ENCODE measurements at regions not wholly inside any gene's neighbourhood (a gene's known extent, or its start where the extent isn't known, plus 50 kb on each side); places are given as distances from the start of the nearest gene placed in this dataset.
A peak's percentile ranks its signal among the peaks of the same experiment; 100 is the strongest.

DNA sequence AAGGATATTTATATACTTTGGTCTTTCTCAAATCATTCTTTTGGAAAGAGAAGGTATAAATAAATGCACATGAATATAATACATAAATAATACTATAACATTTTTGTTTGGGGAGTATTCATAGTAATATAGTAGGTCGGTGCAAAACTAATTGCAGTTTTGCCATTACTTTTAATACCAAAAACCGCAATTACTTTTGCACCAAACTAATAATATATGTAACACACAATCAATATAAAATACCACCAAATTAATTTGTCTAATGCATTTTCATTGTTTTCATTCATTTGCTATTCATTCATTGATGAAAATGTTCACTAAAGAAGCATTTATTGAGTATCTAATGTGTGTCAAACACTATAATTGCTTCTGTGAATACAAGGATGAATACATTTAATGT is 219.0 kb downstream of the RWDD3 start:
- no peaks in the 10 kb centered on the region for H3K36me3 ChIP-seq (ENCODE audit: control insufficient read depth, insufficient read depth, low read length)
- no peaks in the 10 kb centered on the region for H3K4me1 ChIP-seq (ENCODE audit: control insufficient read depth, insufficient read depth, low read length)
- no peaks in the 10 kb centered on the region for H3K27me3 ChIP-seq (ENCODE audit: control insufficient read depth, insufficient read depth, low read length)
- H3K9ac ChIP-seq (ENCODE audit: low read depth, low read length), result no peak overlapping the region
- no peaks in the 10 kb centered on the region for H3K9me3 ChIP-seq (ENCODE audit: control insufficient read depth, insufficient read depth, low read length)
- H3K4me3 ChIP-seq (ENCODE audit: low read depth, low read length), result no peak overlapping the region
- H3K27ac ChIP-seq (ENCODE audit: low read depth, low read length), result no peak overlapping the region

DNA sequence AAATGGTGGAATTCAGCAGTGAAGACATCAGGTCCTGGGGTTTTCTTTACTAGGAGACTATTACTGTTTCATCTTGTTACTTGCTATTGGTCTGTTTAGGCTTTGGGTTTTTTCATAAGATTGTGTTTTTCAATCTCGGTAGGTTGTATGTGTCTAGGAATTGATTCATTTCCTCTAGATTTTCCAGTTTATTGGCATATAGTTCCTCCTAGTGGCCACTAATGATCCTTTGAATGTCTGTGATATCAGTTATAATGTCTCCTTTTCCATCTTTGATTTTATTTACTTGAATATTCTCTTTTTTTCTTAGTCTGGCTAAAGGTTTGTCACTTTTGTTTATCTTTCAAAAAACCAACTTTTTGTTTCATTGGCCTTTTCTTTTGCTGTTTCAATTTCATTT is 233.0 kb downstream of the RWDD3 start:
- Histone ChIP-seq H3K36me3 (ENCODE audit: control insufficient read depth, insufficient read depth, low read length) (no peaks in the 10 kb centered on the region), H3K4me3 (ENCODE audit: low read depth, low read length) (no peak overlapping the region), H3K4me1 (ENCODE audit: control insufficient read depth, insufficient read depth, low read length) (no peaks in the 10 kb centered on the region), H3K27ac (ENCODE audit: low read depth, low read length) (no peak overlapping the region), H3K9ac (ENCODE audit: low read depth, low read length) (no peak overlapping the region), H3K27me3 (ENCODE audit: control insufficient read depth, insufficient read depth, low read length) (no peaks in the 10 kb centered on the region), H3K9me3 (ENCODE audit: control insufficient read depth, insufficient read depth, low read length) (peaks cover 6% of the 10 kb centered on the region)

DNA sequence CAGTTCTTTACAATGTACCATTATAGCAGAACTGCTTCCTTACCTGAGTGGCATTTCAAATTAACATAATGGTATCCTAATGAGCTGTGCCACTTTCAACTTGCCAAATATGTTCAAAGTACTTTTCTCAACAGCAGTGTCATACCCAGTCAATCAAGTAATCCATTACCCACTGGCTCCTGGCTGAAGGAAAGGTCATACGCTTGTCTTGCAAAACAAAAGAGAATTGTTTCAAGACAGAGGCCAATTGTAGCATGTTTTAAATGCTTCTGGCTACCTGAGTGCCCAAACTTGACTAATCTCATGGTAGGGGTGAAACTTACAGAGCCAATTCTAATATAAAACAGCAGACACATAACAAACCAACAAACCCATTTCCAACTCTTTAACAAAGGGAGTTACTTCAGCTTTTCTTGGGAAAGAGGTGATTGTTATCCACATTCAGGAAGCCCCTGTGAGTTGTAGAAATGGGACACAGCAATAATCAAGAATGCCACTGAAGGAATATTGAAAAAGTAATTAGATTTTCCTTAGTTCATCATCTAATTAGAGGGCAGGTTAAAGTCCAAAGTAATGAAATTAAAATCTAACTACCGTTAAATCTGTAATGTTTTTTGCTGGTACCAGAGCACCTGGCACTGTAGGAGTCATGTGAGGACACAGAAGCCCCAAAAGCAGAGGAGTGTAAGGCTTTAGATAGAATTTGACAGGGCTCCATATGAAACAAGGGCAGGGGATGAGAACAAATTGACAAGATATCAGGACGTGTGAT is 241.9 kb downstream of the RWDD3 start:
- H3K9ac ChIP-seq (ENCODE audit: low read depth, low read length), result no peak overlapping the region
- peaks cover 7% of the 10 kb centered on the region for H3K9me3 ChIP-seq (ENCODE audit: control insufficient read depth, insufficient read depth, low read length)
- H3K36me3 ChIP-seq (ENCODE audit: control insufficient read depth, insufficient read depth, low read length), result no peaks in the 10 kb centered on the region
- H3K4me1 ChIP-seq (ENCODE audit: control insufficient read depth, insufficient read depth, low read length), result no peaks in the 10 kb centered on the region
- no peak overlapping the region for H3K27ac ChIP-seq (ENCODE audit: low read depth, low read length)
- H3K4me3 ChIP-seq (ENCODE audit: low read depth, low read length), result no peak overlapping the region
- no peaks in the 10 kb centered on the region for H3K27me3 ChIP-seq (ENCODE audit: control insufficient read depth, insufficient read depth, low read length)

DNA sequence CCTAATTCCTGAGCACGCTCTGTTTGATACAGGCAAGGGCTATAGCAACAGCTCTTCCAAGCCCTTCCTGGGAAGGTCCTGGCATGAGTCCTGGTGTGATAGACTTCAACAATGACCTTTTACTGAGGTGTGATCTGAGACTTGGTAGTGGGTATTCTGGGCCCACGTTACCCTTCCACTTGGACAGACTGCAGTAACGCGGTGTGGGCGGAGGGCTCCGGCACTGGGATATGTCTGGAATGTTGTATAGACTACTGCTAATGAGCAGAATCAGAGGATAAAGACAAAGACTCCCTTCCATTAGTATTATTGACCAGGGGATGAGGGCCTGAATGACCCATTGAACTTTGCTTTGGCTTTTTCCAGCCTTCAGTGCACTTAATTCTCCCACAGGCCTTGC is 262.3 kb downstream of the RWDD3 start:
- H3K9ac ChIP-seq (ENCODE audit: low read depth, low read length), result no peak overlapping the region
- H3K4me1 ChIP-seq (ENCODE audit: control insufficient read depth, insufficient read depth, low read length), result peaks cover 8% of the 10 kb centered on the region; the same call in 1 of the 2 replicates

DNA sequence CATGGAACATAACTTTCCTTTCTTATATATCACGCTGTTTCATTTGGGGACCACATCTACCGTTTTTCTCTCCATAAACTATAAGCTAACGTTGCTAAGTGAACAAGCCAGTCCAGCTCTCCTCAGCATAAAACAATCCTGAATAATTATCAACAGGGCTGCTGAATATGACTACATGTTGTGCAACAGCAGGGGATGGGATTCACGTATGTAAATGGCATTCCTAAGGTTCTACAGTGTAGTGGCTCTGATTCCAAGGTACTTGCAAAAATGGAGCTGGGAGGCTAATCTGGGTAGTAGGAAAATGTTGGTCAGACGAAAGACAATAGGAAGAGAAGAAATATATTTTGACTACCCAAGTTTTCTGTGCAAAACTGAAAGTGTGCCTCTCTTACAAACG is 262.8 kb downstream of the RWDD3 start:
- Histone ChIP-seq H3K27me3 (ENCODE audit: control insufficient read depth, insufficient read depth, low read length) (no peaks in the 10 kb centered on the region), H3K9me3 (ENCODE audit: control insufficient read depth, insufficient read depth, low read length) (no peaks in the 10 kb centered on the region), H3K27ac (ENCODE audit: low read depth, low read length) (peak overlapping the region; percentile 18), H3K4me1 (ENCODE audit: control insufficient read depth, insufficient read depth, low read length) (peaks cover 8% of the 10 kb centered on the region; the same call in 1 of the 2 replicates), H3K36me3 (ENCODE audit: control insufficient read depth, insufficient read depth, low read length) (no peaks in the 10 kb centered on the region), H3K4me3 (ENCODE audit: low read depth, low read length) (no peak overlapping the region), H3K9ac (ENCODE audit: low read depth, low read length) (no peak overlapping the region)

More for the DNA sequence above, 262.3 kb downstream of the RWDD3 start:
- Histone ChIP-seq H3K36me3 (ENCODE audit: control insufficient read depth, insufficient read depth, low read length) (no peaks in the 10 kb centered on the region), H3K4me3 (ENCODE audit: low read depth, low read length) (no peak overlapping the region), H3K9me3 (ENCODE audit: control insufficient read depth, insufficient read depth, low read length) (no peaks in the 10 kb centered on the region), H3K27ac (ENCODE audit: low read depth, low read length) (peak overlapping the region; percentile 18), H3K27me3 (ENCODE audit: control insufficient read depth, insufficient read depth, low read length) (no peaks in the 10 kb centered on the region)

DNA sequence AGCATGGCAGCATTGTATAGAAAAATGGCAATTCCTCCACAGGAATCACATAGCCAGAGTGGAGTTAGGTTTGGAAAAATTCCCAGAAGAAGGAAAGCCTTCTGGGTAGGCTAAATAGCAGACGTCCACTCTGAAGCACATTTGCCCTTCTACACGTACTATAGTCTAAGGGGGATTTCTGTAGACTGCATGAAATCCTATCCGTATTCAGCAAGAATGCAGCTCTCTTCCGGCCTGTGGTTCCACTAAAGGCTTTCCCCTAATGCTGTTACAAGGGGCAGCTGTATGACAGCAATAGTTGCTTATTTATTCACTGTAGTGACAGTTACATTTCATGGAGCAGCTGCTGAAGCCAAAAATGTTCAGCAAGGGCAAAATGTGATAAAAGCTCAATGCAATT is 263.6 kb downstream of the RWDD3 start:
- no peak overlapping the region for H3K4me3 ChIP-seq (ENCODE audit: low read depth, low read length)
- no peaks in the 10 kb centered on the region for H3K9me3 ChIP-seq (ENCODE audit: control insufficient read depth, insufficient read depth, low read length)
- H3K9ac ChIP-seq (ENCODE audit: low read depth, low read length), result no peak overlapping the region
- H3K27me3 ChIP-seq (ENCODE audit: control insufficient read depth, insufficient read depth, low read length), result no peaks in the 10 kb centered on the region
- H3K27ac ChIP-seq (ENCODE audit: low read depth, low read length), result no peak overlapping the region
- H3K36me3 ChIP-seq (ENCODE audit: control insufficient read depth, insufficient read depth, low read length), result no peaks in the 10 kb centered on the region
- peaks cover 8% of the 10 kb centered on the region; the same call in 1 of the 2 replicates for H3K4me1 ChIP-seq (ENCODE audit: control insufficient read depth, insufficient read depth, low read length)

DNA sequence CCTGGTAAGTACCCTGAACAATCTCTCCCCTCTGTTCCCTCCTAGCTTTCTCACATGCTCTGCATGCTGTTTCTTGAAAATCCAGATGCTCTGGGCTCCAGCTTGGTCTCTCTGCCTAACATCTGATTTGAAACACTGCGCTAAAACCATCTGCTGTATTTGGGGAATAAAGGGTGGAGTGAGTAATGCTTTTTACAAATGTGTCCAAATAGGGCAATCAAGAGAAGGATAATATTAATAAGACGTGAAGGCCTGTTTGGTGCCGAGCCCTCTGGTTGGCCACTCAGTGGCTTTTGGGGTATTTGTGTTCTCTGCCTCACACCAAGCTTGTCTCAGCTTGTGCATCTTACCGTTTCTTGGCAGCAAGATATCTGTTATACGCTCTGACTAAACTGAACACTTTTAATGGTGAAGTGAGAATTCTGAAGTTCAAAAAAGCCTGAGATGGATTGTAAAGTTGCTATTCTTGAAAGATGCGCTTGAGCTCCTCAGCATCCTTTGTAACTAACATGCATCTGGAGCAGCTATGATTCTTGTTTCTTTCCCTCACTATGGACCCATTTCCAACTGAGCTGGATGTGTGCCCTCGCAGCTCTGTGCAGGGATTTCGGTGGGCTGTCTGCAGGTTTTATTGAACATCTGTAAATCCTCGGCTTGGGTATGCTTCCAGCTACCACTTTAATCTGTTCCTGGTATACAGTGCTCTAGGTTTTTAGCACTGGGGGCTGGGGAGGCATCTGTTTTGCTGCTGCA is 269.4 kb downstream of the RWDD3 start:
- no peaks in the 10 kb centered on the region for H3K36me3 ChIP-seq (ENCODE audit: control insufficient read depth, insufficient read depth, low read length)
- no peaks in the 10 kb centered on the region for H3K9me3 ChIP-seq (ENCODE audit: control insufficient read depth, insufficient read depth, low read length)
- no peak overlapping the region for H3K27ac ChIP-seq (ENCODE audit: low read depth, low read length)
- no peak overlapping the region for H3K4me3 ChIP-seq (ENCODE audit: low read depth, low read length)
- no peaks in the 10 kb centered on the region for H3K27me3 ChIP-seq (ENCODE audit: control insufficient read depth, insufficient read depth, low read length)
- H3K9ac ChIP-seq (ENCODE audit: low read depth, low read length), result no peak overlapping the region
- H3K4me1 ChIP-seq (ENCODE audit: control insufficient read depth, insufficient read depth, low read length), result peaks cover 28% of the 10 kb centered on the region

DNA sequence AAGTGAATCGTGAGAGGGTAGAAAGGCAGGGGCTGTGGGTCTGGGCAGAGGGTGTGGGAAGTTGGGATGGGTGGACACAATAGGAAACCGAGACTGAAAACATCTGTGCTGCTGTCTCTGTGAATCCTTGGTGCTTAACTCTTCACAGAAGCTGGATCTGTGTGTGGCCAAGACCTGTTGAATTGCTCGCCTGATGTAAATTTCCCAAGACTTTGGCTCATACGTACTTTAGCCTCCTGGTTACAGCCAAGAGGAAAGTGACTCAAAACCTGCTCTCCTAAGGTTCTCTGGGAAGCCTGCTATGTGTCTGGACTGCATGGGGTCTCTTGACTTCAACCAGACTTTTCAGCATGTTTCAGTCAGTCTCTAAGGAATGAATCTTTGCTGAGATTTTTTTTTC is 270.3 kb downstream of the RWDD3 start:
- H3K4me3 ChIP-seq (ENCODE audit: low read depth, low read length), result no peak overlapping the region
- no peaks in the 10 kb centered on the region for H3K27me3 ChIP-seq (ENCODE audit: control insufficient read depth, insufficient read depth, low read length)
- H3K4me1 ChIP-seq (ENCODE audit: control insufficient read depth, insufficient read depth, low read length), result peaks cover 28% of the 10 kb centered on the region
- peak overlapping the region; percentile 51 for H3K27ac ChIP-seq (ENCODE audit: low read depth, low read length)
- H3K36me3 ChIP-seq (ENCODE audit: control insufficient read depth, insufficient read depth, low read length), result no peaks in the 10 kb centered on the region
- H3K9me3 ChIP-seq (ENCODE audit: control insufficient read depth, insufficient read depth, low read length), result no peaks in the 10 kb centered on the region
- H3K9ac ChIP-seq (ENCODE audit: low read depth, low read length), result no peak overlapping the region

DNA sequence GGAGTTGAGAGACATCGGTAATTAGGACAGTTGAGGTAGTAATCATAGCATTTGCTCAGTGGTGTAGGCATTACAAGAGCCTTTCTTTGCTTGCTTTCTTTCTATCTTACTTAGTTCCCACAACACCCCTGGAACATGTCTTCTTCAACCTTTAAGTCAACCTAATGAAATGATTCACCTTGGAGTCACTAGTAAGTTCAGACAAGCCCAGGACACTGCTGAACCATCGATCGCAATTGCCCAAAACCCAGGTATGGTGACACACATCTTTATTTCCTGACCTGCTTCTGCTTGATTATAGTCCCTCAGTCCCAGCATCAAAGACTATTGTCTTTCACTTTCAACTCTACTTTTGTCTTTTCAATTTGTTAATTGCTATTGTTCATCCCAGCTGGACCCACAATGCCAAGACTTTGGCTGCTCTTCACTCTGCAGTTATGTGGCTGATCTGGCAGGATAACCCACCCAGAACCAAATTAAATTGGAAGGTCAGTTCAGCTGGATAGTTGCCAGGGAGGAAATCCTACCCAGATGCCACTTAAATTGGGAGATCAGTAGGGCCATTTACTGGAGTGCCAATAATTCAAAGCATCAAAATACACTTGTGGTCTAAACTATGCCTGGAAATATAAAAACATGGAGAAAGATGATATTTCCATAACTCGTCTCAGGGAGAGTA is 272.9 kb downstream of the RWDD3 start:
- Histone ChIP-seq H3K9me3 (ENCODE audit: control insufficient read depth, insufficient read depth, low read length) (no peaks in the 10 kb centered on the region), H3K9ac (ENCODE audit: low read depth, low read length) (no peak overlapping the region), H3K36me3 (ENCODE audit: control insufficient read depth, insufficient read depth, low read length) (no peaks in the 10 kb centered on the region), H3K4me3 (ENCODE audit: low read depth, low read length) (no peak overlapping the region), H3K27me3 (ENCODE audit: control insufficient read depth, insufficient read depth, low read length) (no peaks in the 10 kb centered on the region), H3K27ac (ENCODE audit: low read depth, low read length) (no peak overlapping the region), H3K4me1 (ENCODE audit: control insufficient read depth, insufficient read depth, low read length) (peaks cover 46% of the 10 kb centered on the region)

DNA sequence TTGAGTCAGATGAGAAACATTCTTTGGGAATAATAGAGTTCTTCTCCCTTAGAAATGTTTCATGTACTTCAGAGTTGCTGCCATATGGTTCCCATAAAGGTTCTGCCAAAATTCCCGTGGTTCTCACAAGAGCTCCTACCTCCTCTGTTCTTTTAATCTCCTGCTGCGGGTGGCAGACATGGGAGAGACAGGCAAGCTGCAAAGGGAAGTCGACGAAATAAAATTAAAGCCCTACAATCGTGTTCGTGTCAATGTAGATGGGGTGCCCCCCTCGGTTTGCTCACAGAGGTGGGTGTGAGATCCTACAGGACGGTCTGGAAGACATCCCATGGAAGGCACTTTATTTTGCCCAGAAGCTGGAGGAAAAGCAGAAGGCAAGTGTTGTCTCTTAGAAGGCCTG is 276.0 kb downstream of the RWDD3 start:
- Histone ChIP-seq H3K4me1 (ENCODE audit: control insufficient read depth, insufficient read depth, low read length) (peaks cover 43% of the 10 kb centered on the region), H3K9ac (ENCODE audit: low read depth, low read length) (peak overlapping the region; percentile 5; the same call in 1 of the 2 replicates), H3K27ac (ENCODE audit: low read depth, low read length) (no peak overlapping the region), H3K36me3 (ENCODE audit: control insufficient read depth, insufficient read depth, low read length) (no peaks in the 10 kb centered on the region), H3K9me3 (ENCODE audit: control insufficient read depth, insufficient read depth, low read length) (no peaks in the 10 kb centered on the region), H3K27me3 (ENCODE audit: control insufficient read depth, insufficient read depth, low read length) (no peaks in the 10 kb centered on the region), H3K4me3 (ENCODE audit: low read depth, low read length) (no peak overlapping the region)

DNA sequence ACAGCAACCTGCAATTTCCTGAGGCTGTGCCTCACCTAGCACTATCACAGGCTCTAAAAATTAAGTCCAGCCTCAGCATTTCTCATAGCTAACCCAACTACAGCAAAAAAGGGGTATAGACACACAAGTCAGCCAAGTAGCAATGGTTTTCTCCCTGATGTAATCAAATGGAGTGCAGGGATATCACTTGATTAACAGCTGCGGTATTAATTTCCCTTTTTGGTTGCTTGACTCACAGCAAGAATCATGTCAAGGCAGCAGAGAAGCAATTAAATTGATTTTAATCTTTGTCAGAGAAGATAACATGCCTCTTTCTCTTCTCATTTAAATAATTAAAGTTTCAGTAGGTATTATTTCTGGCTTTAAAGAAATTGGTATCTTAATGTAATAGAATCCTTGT is 278.9 kb downstream of the RWDD3 start:
- H3K36me3 ChIP-seq (ENCODE audit: control insufficient read depth, insufficient read depth, low read length), result no peaks in the 10 kb centered on the region
- H3K9ac ChIP-seq (ENCODE audit: low read depth, low read length), result no peak overlapping the region
- no peaks in the 10 kb centered on the region for H3K9me3 ChIP-seq (ENCODE audit: control insufficient read depth, insufficient read depth, low read length)
- H3K27ac ChIP-seq (ENCODE audit: low read depth, low read length), result no peak overlapping the region
- no peak overlapping the region for H3K4me3 ChIP-seq (ENCODE audit: low read depth, low read length)
- H3K4me1 ChIP-seq (ENCODE audit: control insufficient read depth, insufficient read depth, low read length), result peaks cover 38% of the 10 kb centered on the region
- no peaks in the 10 kb centered on the region for H3K27me3 ChIP-seq (ENCODE audit: control insufficient read depth, insufficient read depth, low read length)

Measured in HUES48 (cell line).